GM19455 (cell line): ENCODE measurements at regions not wholly inside any gene's neighbourhood (a gene's known extent, or its start where the extent isn't known, plus 50 kb on each side); places are given as distances from the start of the nearest gene placed in this dataset.
"Not testable (repeated sequence)": the region's sequence is repeated elsewhere in the genome, so short reads cannot be mapped to it uniquely, and the experiment has no call there.

Experiments
- ATAC-seq: cut with Tn5 transposase; IDR thresholded peaks from one replicate; pipeline ENCODE4 v1.9.1; 2021; ENCODE audit not compliant: unreplicated experiment

DNA sequence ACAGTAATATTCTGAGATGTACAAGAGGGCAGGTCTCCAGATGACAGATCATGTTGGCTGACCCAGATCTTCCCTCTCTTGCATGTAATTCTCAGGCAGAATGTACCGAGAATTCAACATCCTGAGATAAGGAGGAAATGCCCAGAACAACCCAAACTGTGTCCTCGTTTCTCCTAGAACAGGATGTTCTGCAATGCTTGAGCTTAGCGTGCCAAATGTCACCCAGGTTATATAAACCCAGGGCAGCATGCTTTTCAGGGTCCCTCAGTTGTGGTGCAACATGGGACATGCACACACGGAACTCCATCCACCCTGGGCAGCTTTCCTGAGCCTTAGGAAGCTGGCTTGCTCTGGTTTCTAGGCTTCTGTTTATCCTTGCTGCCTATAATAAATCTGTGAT lies 102.1 kb upstream of the CMC1 start:
- no peak for ATAC-seq

DNA sequence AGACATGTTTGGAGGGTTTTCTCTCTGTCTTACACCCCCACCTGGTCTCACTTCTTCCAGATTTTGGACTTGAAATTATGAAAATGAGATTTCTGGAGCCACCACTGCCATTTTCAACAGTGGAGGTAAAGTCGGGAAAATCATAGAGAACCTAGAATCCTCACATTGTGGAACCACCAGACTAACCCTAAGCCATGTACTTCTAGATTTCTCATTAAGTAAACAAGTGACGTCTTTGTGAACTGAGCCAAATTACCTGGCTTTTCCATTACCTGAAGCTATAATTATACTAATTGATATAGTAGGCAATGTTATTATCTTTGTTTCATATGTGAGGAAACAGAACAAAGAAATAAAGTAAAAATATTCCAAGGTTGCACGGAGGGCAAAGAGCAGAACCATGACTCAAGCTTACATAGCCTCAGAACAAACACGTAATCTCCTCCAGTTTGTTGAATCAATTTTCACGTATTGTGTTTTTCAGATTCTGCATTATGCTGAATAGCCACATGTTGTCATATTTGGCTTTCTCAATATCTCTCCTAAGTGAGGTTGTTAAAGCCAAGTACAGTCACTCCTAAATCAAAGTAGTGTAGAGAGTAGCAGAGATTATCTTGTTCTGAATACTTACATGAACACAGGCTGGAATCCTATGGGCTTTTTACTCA lies 101.3 kb upstream of the CMC1 start:
- ATAC-seq: no peak

DNA sequence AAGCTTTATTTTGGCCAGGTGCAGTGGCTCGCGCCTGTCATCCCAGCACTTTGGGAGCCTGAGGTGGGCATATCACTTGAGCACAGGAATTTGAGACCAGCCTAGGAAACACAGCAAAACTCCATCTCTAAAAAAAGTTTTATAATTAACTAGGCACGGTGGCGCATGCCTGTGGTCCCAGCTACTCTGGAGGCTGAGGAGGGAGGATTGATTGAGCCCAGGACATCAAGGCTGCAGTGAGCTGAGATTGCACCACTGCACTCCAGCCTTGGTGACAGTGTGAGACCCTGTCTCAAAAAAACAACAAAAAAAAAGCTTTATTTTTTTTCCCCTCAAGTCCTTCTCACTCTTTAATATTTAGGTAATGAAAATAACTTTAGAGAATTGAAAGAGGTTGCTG lies 100.8 kb upstream of the CMC1 start:
- ATAC-seq: no peak

DNA sequence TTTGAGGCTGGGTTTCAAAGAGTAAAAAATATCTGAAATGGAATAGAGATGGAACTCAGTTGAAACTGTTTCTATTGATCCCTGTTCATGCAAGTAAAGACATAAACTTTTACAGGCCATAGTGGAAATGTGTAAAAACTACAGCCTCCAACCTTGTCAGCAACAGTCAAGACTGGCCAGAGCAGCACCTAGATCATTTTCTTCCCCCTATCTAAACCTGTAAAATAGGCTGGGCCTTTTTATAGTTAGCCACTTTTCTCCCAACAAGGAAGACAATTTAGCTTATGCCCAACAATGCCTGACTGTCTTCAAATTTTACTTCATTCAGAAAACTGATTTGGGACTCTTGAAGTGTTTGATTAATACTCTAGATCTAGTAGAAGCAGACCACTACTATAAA lies 91.5 kb upstream of the CMC1 start:
- ATAC-seq: no peak

DNA sequence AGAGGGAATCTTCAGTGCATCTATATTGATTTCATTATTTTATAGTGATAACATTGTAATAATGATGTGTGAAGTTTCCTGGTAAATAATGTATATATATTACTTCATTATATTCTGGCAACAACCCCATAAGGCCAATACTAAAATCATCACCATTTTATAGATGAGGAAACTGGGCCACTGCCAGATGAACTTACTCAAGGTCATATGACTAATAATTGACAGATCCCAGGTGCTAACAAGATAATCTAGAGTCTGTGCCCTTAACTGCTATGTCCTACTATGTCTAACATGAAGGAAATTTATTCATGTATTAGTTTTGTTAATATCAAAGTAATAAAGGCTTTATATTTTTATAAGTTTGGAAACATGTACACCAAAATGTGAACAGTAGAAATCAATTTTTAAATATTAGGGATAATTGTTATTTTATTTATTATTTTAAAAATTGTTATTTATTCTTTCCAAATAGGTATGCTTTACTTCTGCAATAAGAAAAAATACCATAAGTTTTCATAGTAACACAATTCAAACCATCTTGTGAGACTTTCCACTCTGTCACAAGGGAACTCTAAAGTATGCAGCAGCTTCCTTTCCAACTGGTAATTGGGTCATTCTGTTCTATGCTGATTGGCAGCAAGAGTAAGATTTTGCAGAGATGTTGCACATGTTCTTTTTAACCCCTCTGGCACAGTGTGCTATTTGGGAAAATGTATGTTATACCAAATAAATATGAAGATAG lies 90.8 kb upstream of the CMC1 start:
- ATAC-seq: no peak

DNA sequence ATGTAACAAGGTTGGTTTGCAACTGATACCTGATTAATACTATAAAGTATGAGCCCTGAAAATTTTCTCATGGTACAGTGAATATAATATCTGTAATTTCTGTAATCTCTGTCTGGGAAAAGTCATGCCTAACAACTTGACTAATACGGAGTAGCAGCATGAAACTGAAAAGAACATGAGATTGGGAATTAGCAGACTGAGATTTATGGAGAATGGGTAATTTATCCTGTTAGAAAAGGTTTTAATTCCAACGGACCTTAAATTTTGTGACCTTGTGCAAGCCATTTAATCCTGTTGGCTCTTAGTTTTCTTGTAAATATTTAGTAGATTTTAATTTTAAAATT lies 90.2 kb upstream of the CMC1 start:
- ATAC-seq: no peak

DNA sequence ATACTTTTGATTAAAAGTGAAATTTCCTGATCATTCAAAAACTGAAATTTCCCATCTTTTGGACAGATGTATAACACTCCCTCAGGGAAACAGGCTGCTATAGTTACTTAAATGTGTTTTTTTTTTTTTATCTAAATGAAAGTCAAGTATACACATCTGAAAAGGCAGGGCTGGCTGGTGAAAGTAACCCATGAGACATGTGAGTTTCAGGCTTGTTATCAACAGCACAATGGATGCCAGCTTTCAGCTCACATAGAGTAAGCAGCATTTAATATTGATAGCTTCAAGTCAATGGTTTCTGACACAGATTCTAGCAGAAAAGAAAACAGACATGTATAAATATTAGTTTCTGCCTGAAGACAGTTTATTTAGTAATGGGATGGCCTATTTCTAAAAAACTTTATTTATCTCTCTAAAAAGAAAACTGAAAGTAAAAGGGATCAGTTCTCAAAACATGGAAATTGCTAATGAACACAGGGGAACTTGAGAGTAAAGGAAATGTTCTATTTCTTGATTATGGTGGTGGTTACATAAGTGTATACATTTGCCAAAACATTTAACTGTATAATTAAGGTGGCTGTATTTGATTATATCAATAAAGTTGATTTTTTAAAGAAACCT lies 89.7 kb upstream of the CMC1 start:
- ATAC-seq: peak; percentile 74

DNA sequence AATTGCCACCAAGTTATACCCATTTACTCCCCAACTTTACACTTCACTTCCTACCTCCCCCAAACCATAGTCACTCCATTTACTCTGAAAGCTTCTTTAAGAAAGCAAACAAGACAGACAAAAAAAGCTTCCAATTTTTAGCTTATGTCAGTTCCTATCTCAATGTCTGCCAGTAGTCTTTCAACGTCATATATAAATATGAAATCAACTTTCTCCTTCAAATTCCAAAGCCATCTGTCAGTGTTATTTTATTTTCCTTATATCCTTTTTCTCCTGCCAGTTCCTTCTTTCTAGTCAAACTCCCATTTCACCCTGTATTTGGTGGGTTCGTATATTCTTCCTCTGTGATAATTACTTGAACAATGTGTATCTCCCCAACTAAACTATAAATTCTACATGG lies 85.8 kb upstream of the CMC1 start:
- ATAC-seq: no peak

DNA sequence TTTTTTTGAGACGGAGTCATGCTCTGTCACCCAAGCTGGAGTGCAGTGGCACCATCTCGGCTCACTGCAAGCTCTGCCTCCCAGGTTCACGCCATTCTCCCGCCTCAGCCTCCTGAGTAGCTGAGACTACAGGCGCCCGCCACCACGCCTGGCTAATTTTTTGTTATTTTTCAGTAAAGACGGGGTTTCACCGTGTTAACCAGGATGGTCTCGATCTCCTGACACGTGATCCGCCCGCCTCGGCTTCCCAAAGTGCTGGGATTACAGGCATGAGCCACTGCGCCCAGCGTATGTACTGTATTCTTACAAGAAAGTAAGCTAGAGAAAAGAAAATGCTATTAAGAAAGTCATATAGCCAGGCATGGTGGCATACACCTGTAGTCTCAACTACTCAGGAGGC lies 84.8 kb upstream of the CMC1 start:
- not testable (repeated sequence) for ATAC-seq

DNA sequence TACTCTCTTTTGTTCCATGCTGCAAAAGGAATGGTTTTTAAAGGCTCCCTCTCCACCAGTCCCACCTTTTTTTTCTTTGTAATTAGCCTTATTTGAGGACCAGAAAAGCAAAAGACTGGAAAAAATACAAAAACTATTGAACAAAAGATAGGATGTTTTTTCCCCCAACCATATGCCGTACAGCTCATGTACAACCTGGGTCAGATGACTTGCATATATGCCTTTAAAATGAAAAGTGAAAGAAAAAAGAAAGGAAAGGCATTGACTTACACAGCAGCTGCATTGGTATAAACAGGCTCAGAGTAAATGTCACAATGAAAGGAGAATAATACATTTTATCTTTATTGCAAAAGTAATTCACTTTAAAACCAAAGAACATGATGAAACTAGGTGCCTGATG lies 69.5 kb upstream of the CMC1 start:
- no peak for ATAC-seq

DNA sequence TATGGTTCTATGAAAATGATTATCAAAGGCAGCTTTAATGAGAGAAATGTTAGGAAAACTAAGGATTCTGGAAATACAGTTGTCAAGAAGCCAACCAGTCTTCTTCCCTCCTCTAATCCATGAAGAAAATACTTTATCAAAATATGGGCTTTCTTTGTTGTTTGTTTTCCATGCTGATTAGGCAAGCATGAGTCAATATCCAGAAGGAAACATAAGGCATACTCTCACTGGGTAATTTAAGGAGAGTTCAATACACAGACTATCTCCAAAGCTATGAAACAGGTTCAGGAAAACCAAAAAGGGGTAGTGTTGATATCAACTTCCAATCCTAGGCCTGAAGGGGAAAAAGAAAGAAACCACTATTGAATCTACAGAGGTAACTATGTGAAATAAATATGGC lies 68.7 kb upstream of the CMC1 start:
- ATAC-seq: no peak

DNA sequence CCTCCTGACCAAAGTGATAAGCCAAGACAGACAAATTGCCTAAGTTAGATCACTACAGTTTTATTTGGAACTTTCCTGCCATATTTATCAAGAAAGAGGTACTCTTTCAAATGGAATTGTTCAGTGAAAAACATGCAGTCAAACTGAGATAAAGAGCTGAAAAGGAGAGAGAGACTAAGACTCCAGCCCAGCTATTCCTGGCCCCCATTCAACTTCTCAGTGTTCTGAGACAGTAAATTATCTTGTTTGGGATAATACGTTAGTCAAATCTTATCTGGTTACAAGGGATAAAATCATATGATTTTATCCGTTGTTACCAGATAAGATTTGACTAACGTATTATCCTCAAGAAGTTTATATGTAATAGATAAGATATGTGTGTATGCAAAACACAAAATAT lies 67.6 kb upstream of the CMC1 start:
- no peak for ATAC-seq

DNA sequence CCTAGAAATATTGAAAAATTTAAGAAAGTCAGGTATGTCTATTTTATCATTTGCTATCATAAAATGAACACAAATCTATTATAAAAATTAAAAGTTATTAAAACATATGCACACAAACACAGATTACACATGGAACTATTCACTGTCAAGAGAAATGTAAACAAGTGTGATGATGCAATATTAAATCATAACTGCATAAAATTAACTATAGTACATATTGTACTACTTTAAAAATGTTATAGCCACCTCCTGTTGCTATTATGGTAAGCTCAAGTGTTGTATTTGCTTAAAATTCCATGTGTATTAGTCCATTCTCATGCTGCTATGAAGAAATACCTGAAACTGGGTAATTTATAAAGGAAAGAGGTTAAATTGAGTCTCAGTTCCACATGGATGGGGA lies 54.7 kb upstream of the CMC1 start:
- no peak for ATAC-seq

DNA sequence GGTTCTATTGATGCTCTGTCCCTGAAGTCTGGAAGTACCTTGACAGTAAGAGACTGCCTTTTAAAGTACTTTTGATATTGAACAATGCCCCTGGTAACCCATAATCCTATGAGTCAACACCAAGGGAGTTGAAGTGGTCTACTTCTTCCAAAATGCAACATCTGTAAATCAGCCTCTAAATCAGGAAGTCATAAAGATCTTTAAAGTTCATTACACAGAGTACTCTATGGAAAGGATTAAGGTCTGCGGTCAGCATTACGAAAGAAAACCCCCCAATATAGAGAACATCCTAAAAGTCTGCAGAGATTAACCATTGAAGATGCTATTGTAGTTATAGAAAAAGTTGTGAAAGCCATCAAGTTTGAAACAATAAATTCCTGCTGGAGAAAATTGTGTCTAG lies 52.7 kb upstream of the CMC1 start:
- ATAC-seq: no peak

DNA sequence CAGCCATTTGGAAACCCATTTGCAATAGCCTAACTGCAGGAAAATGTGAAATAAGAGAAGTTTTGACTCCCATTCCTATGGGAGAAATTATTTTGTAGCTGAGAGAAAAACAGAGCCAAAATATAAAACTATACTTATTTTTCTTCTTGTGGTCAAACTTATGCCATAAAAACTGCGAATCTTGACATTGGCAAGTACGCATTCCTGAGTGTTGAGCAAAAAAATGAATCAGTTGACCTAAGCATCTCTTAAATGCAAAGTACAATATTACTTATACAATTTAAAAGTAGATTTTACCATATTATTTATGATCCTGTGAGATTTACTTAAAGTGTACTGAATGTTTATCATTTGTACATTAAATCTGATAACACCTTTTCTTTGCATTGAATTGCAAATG lies 50.1 kb upstream of the CMC1 start:
- no peak for ATAC-seq
